ENCODE measurements at regions not wholly inside any gene's neighbourhood (a gene's known extent, or its start where the extent isn't known, plus 50 kb on each side); places are given as distances from the start of the nearest gene placed in this dataset.

GRCh38 chr2:45084361-45085020 lies 75.2 kb upstream of the SIX2 start:
- DNase-seq (ENCODE audit: low read depth): no peak
- no peak overlapping the region for H3K4me3 ChIP-seq (ENCODE audit: low read depth, low read length)
- TF ChIP-seq, protein P1, sequence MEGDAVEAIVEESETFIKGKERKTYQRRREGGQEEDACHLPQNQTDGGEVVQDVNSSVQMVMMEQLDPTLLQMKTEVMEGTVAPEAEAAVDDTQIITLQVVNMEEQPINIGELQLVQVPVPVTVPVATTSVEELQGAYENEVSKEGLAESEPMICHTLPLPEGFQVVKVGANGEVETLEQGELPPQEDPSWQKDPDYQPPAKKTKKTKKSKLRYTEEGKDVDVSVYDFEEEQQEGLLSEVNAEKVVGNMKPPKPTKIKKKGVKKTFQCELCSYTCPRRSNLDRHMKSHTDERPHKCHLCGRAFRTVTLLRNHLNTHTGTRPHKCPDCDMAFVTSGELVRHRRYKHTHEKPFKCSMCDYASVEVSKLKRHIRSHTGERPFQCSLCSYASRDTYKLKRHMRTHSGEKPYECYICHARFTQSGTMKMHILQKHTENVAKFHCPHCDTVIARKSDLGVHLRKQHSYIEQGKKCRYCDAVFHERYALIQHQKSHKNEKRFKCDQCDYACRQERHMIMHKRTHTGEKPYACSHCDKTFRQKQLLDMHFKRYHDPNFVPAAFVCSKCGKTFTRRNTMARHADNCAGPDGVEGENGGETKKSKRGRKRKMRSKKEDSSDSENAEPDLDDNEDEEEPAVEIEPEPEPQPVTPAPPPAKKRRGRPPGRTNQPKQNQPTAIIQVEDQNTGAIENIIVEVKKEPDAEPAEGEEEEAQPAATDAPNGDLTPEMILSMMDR (IDR thresholded peaks at IDR 0.05; ENCODE audit: insufficient read depth, low read length): no peak

GRCh38 chr2:45083175-45083574 lies 73.9 kb upstream of the SIX2 start:
- H3K4me3 ChIP-seq (ENCODE audit: low read depth, low read length): no peak overlapping the region
- DNase-seq (ENCODE audit: low read depth): no peak
- TF ChIP-seq, protein P1 (IDR thresholded peaks at IDR 0.05; ENCODE audit: insufficient read depth, low read length): no peak

DNA sequence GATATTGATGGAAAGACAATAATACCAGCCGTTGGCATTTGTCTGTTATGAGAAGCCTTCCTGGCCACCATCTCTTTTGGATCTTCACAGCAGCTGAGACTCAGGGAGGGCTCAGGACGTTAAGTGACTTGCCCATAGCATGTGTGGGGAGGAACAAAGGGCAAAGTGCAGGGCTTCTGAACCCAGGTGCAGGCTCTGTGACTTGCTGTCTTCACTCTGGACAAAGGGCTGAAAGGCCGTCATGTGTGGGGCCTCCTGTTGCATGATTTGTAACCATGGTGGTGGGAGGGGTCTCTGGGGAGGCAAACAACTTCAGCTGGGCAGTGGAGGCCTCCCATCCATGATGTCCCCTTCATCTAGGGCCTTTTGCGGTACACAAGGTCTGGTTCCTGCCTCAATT lies 65.5 kb upstream of the SIX2 start:
- TF ChIP-seq, protein P1 (IDR thresholded peaks at IDR 0.05; ENCODE audit: insufficient read depth, low read length): no peak
- DNase-seq (ENCODE audit: low read depth): no peak
- H3K4me3 ChIP-seq (ENCODE audit: low read depth, low read length): no peak overlapping the region

GRCh38 chr2:45072862-45073237 lies 63.6 kb upstream of the SIX2 start:
- no peak for DNase-seq (ENCODE audit: low read depth)
- no peak overlapping the region for H3K4me3 ChIP-seq (ENCODE audit: low read depth, low read length)
- TF ChIP-seq, protein P1 (IDR thresholded peaks at IDR 0.05; ENCODE audit: insufficient read depth, low read length): no peak

DNA sequence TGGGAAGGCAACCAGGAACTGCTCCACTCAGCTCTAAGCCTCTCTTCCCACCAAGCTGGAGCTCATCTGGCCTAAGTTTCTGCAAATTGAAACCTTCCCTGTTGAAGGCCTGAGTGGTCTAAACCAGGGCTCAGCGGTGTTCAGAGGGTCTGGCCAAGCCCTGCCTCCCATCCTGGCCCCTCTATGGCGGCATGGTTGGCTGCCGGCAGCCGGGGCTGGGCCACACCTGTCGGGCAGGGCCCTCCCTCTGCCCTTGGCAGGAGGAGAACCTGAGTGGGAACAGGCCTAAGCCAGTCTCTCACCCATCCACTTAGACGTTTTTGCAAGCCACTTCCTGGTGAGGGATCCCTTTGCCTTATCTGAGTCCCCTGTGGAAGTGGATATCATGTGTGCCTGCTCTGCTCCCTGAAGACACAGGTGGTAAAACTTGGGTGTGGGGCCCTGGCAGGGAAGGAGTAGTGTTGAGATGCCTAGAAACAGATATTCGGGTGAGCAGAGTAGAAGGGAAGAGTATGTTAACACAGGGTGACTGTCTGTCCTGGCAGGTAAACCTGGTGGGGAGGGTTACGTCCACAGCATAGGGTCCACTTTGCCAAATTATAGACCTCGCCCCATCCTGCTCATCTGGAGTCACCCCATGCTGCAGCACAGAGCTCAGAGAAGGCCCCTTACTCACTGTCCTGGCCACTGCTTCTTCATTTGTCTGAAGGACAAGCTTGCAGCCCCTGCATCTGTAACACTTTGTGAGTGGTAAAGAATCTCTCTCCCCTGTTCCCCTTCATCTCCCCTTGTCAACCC lies 63.0 kb upstream of the SIX2 start:
- H3K4me3 ChIP-seq (ENCODE audit: low read depth, low read length): no peak overlapping the region
- no peak for DNase-seq (ENCODE audit: low read depth)
- TF ChIP-seq, protein P1 (IDR thresholded peaks at IDR 0.05; ENCODE audit: insufficient read depth, low read length): no peak

DNA sequence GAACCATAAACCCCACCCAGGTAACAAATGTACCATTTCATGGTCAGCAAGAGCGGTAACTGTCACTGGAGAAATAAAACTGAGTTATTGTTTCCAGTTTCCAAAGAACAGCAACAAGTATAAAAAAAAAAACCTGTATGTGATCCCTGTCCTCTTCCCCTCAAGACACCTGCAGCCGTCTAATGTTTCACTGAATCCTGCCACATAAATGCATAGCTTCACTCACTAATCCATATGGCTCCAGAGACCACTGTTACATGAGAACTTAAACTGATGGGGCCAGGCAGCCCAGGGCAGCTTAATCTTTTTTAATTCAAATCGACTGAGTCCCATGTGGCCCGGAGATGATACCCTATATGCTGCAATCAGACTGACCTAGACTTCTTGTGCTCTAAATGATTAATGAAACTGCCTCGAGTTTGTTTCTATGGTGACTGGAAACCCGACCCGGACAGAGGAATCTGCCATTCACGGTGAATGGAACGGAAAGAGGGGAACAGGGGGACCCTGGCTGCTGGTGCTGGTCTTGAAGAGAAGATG lies 60.9 kb upstream of the SIX2 start:
- TF ChIP-seq, protein P1 (IDR thresholded peaks at IDR 0.05; ENCODE audit: insufficient read depth, low read length): no peak
- no peak for DNase-seq (ENCODE audit: low read depth)

More for the DNA sequence above, 60.9 kb upstream of the SIX2 start:
- no peak overlapping the region for H3K4me3 ChIP-seq (ENCODE audit: low read depth, low read length)
